ENCODE measurements at regions not wholly inside any gene's neighbourhood (a gene's known extent, or its start where the extent isn't known, plus 50 kb on each side); places are given as distances from the start of the nearest gene placed in this dataset.

DNA sequence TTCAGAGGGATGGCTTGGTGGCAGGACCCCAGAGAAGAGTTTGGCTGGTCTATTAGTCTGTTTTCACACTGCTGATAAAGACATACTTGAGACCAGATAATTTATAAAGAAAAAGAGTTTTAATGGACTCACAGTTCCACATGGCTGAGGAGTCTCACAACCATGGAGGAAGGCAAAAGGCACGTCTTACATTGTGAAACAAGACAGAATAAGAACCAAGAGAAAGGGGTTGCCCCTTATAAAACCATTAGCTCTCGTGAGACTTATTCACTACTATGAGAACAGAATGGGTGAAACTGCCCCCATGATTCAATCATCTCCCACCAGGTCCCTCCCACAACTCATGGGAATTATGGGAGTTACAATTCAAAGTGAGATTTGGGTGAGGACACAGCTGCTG lies 78.5 kb upstream of the SSTR1 start:
- no peak for TF ChIP-seq CREB1 (CRISPR knock-in tag; IDR thresholded peaks at IDR 0.05)
- TF ChIP-seq, protein P1, sequence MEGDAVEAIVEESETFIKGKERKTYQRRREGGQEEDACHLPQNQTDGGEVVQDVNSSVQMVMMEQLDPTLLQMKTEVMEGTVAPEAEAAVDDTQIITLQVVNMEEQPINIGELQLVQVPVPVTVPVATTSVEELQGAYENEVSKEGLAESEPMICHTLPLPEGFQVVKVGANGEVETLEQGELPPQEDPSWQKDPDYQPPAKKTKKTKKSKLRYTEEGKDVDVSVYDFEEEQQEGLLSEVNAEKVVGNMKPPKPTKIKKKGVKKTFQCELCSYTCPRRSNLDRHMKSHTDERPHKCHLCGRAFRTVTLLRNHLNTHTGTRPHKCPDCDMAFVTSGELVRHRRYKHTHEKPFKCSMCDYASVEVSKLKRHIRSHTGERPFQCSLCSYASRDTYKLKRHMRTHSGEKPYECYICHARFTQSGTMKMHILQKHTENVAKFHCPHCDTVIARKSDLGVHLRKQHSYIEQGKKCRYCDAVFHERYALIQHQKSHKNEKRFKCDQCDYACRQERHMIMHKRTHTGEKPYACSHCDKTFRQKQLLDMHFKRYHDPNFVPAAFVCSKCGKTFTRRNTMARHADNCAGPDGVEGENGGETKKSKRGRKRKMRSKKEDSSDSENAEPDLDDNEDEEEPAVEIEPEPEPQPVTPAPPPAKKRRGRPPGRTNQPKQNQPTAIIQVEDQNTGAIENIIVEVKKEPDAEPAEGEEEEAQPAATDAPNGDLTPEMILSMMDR (IDR thresholded peaks at IDR 0.05), result no peak
- TF ChIP-seq, protein P2, sequence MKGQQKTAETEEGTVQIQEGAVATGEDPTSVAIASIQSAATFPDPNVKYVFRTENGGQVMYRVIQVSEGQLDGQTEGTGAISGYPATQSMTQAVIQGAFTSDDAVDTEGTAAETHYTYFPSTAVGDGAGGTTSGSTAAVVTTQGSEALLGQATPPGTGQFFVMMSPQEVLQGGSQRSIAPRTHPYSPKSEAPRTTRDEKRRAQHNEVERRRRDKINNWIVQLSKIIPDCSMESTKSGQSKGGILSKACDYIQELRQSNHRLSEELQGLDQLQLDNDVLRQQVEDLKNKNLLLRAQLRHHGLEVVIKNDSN (CRISPR knock-in tag; IDR thresholded peaks at IDR 0.05), result no peak
- TF ChIP-seq, protein P3, sequence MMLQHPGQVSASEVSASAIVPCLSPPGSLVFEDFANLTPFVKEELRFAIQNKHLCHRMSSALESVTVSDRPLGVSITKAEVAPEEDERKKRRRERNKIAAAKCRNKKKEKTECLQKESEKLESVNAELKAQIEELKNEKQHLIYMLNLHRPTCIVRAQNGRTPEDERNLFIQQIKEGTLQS (CRISPR knock-in tag; conservative IDR thresholded peaks at IDR 0.05), result no peak
- TF ChIP-seq RELA (CRISPR knock-in tag; IDR thresholded peaks at IDR 0.05; ENCODE audit: borderline replicate concordance), result no peak
- TF ChIP-seq, protein P4, sequence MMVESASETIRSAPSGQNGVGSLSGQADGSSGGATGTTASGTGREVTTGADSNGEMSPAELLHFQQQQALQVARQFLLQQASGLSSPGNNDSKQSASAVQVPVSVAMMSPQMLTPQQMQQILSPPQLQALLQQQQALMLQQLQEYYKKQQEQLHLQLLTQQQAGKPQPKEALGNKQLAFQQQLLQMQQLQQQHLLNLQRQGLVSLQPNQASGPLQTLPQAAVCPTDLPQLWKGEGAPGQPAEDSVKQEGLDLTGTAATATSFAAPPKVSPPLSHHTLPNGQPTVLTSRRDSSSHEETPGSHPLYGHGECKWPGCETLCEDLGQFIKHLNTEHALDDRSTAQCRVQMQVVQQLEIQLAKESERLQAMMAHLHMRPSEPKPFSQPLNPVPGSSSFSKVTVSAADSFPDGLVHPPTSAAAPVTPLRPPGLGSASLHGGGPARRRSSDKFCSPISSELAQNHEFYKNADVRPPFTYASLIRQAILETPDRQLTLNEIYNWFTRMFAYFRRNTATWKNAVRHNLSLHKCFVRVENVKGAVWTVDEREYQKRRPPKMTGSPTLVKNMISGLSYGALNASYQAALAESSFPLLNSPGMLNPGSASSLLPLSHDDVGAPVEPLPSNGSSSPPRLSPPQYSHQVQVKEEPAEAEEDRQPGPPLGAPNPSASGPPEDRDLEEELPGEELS (CRISPR knock-in tag; IDR thresholded peaks at IDR 0.05), result no peak
- TF ChIP-seq, protein P5, sequence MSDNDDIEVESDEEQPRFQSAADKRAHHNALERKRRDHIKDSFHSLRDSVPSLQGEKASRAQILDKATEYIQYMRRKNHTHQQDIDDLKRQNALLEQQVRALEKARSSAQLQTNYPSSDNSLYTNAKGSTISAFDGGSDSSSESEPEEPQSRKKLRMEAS (CRISPR knock-in tag; IDR thresholded peaks at IDR 0.05), result no peak
- TF ChIP-seq NR3C1 (CRISPR knock-in tag; conservative IDR thresholded peaks at IDR 0.05; ENCODE audit: low read depth), result no peak
- no peak for TF ChIP-seq NR2C2 (CRISPR knock-in tag; IDR thresholded peaks at IDR 0.05)
- TF ChIP-seq, protein P6, sequence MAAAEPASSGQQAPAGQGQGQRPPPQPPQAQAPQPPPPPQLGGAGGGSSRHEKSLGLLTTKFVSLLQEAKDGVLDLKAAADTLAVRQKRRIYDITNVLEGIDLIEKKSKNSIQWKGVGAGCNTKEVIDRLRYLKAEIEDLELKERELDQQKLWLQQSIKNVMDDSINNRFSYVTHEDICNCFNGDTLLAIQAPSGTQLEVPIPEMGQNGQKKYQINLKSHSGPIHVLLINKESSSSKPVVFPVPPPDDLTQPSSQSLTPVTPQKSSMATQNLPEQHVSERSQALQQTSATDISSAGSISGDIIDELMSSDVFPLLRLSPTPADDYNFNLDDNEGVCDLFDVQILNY (CRISPR knock-in tag; IDR thresholded peaks at IDR 0.05), result no peak
- no peak for TF ChIP-seq ZNF232 (CRISPR knock-in tag; IDR thresholded peaks at IDR 0.05)

All from WTC11 (cell line).